CD4-positive, alpha-beta T cell treated with Interleukin-10 for 1 hour (primary cell): ENCODE measurements at regions not wholly inside any gene's neighbourhood (a gene's known extent, or its start where the extent isn't known, plus 50 kb on each side); places are given as distances from the start of the nearest gene placed in this dataset.

ENCODE experiments used
- DNase-seq: peaks from one replicate; pipeline ENCODE4 v3.0.0-alpha.2; 2020

DNA sequence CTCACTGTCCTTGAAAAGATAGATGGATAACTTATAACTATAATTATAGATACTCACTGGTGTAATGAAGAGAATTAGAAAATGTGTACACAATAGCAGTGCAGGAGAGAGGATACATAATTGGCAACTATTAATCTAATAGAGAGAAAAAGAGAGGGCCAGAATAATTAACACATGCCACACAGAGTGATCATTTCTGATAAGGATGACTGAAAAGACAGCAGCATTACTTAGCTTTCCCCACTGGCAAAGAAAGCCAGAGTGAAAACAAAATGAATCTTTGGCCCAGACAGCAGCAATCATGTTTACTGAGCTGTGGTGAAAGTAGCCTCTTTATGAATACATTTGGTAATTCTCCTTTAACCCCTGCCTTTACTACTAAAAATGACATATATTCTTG, 493.3 kb upstream of the ROBO1 start:
- DNase-seq, result no peak

DNA sequence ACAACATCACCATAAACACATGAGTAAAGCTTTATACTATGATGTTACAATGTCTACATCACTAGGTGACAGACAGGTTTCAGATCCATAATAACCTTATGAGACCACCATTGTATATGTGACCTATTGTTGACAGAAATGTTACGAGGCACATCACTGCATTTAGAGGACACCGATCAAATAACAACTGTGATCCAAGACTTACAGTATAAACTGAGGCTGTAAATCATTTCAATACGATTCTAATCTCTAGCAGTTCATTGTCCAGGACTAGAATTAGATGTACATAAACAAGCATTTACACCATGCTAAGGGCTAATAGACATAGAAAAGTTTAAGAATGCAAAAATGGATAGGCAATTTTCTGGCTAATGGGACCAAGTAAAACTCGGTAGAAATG, 491.9 kb upstream of the ROBO1 start:
- DNase-seq, result no peak

DNA sequence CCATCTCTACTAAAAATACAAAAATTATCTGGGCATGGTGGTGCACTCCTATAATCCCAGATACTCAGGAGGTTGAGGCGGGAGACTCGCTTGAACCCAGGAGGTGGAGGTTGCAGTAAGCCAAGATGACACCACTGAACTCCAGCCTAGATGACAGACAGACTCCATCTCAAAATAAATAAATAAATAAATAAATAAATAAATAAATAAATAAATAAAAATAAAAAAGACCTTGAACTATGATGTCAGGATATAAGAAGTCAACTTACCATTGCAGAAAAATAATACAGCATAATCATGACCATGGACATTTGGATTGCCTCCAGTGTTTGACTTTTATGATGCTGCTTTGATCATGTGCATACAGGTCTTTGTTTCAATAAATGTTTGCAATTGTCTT, 484.3 kb upstream of the ROBO1 start:
- DNase-seq, result no peak

DNA sequence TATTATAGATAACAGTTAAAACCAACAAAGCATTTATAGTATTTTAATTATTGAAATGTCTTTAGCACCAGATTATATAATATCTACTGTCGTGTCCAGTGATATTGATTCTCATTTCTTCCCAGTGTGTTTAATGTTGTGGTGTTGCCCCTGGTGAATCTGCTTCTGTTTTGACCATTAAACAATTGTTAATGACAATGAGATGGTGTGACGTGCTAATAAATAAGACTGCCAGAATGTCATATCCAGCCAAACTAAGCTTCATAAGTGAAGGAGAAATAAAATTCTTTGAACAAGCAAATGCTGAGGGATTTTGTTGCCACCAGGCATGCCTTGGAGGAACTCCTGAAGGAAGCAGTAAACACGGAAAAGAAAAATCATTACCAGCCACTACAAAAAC, 480.0 kb upstream of the ROBO1 start:
- no peak for DNase-seq

DNA sequence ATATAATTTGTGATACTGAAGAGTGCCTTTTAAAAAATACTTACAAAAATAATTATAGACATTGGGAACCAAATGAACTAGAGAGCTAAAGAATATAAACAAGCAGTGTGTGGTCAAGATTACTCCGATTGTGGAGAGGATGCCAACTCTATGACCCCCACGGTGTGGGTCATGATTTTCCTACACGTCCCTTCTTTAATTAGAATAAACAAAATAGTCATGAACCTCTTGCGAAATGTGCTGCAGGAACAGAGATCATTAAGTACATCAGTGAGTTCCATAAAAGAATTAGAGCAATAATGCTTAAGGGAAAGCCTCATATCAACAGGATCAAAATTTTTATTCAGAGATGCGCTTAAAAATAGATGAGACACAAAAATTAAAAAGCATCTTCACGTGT, 476.6 kb upstream of the ROBO1 start:
- no peak for DNase-seq

DNA sequence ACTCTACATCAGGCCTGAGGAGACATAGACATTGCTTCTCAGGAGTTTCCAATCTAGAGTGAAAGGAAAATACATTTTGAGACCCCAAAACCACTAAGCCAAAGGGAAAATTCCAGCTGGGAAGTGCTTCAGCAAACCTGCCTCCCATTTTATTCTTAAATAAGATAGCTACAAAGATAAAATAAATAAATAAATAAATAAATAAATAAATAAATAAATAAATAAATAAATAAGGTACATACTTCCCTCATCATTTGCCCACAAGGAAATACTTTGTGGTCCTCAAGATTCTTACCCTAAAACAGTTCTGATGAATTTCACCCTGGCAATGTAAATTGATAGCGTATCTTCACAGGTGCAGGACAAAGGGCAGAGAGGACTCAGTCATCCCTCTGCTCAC, 474.0 kb upstream of the ROBO1 start:
- no peak for DNase-seq

DNA sequence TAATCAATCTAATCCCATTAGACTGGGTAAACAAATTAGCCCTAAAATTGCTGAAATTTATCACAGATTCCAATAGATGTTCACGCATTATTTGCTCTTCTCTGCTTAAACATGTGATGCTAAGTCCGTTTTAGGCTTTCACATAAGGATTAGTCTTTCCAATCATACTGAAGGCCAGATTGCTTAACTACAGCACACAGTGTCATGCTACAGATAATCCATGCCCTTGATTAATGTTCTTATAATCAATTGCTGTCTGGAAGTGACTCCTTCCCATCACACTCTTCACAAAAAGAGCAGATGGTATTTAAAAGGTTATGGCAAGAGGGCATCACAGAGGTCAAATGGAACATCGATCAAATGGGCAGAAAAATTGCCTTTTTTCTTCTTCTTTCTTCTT, 471.5 kb upstream of the ROBO1 start:
- DNase-seq, result no peak

DNA sequence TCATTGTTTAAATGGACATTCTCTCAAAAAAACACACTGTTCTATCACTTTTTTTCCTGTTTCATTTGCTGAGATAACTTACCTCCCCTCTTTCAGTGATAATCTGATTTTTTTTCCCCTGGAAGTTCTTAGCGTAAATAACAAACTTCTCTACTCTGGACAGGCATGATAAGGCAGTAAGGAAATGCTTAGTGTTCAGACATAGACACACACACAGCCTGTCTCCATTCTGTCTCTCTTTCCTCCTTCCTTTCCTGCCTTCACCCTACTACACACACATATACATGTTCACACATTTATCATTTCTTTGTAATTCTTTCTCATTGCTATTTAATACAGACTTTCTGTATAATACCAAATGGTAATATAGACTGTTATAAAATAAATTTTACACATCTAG, 470.8 kb upstream of the ROBO1 start:
- no peak for DNase-seq

DNA sequence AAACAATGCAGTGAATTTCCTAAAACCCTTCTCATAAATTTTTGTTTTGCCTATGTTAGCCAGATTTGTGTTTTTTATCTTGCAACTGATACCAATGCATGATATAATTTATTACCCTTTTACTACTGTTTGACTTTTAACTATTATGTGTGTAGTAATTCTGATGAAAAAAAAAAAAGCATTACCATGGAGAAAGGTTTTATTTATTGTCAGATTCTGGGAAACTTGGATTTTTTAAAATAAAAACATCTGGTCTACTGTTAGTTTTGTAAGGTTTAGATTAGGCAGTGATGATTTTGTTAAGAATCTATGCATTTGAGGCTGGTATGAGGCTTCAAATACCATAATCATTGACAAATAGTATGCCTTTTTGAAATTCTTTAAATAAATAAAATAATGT, 470.4 kb upstream of the ROBO1 start:
- DNase-seq, result no peak

DNA sequence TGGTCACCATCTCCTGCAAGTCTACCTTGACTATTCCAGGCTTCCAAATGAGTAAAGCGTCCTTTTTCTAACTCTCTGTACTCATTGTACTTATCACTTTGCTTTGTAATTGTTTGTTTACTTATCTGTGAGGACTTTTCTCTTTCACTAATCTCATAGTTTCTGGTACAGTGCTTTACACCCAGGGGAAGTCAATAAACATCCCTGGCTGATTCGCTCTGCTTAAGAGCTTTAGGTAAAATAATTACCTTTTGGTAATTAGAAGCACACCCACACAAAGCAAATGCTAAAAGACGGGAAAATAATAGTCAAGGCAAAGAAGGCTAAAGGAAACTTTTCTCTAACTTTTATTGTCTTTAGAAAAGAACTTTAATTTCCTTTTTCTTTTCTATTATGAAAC, 466.9 kb upstream of the ROBO1 start:
- no peak for DNase-seq

DNA sequence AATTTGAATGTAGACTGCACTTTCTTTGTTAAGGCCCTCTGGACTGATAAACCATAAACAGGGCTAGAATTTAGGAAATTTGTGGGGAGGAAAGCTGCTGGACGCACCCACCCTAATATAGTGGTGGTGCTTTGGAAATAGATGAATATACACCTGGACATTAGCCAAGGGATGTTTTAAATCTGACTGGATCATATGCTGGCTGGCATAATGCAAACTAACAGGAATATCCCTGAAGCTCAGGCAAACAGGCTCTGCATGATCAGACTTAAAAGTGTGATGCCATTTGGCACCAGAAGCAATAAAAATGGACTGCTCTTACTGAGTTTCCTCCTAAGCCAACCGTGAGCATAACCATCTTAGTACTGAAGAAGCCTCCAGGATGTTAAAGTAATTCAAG, 465.8 kb upstream of the ROBO1 start:
- no peak for DNase-seq

DNA sequence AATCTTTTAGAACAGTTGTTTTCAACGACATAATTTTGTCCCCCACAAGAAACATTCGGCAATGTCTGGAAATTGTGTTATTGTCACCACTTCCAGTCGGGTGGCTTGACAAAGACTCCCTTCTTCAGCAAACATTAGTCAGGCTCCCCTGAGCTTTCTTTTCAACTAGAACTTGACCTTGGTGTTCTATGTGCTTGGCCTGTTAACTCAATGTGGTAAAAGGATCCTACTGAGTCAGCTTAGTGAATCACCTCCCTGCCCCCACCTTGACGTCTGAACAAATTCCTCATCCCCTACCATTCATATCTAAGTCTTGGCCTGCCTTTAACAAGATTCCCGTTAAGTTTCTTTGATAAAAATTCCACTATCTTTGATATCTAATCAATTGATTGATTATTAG, 465.0 kb upstream of the ROBO1 start:
- DNase-seq, result no peak

DNA sequence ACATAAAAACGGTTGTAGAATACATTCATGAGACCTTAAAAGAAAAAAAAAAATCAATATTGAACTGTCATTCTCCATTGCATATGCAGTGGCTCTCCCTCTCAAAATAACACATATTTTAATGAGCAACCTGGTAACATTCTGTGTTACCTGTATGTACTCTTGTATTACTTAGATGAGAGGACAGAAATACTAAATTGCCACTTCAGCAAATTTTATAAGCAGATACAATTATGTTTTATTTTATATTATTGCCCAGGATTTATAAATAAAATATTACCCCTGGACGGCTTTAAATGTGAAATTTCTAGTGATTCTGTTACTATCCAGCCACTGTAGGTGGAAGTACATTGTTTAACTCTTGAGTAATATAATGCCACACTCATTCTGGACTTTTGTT, 463.2 kb upstream of the ROBO1 start:
- no peak for DNase-seq

DNA sequence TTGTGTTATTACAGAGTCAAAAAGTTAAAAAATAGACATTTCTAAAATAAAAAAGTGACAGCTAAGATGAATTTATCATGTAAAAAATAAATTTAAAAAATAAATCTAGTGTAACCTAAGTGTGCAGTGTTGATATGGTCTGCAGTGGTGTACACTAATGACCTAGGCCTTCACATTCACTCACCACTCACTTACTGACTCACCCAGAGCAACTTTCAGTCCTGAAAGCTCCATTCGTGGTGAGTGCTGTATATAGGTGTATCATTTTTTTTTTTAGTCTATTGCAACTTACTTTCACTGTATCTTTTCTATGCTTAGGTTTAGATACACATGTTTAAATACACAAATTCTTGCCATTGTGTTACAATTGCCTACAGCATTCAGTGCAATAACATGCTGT, 459.4 kb upstream of the ROBO1 start:
- DNase-seq, result no peak

DNA sequence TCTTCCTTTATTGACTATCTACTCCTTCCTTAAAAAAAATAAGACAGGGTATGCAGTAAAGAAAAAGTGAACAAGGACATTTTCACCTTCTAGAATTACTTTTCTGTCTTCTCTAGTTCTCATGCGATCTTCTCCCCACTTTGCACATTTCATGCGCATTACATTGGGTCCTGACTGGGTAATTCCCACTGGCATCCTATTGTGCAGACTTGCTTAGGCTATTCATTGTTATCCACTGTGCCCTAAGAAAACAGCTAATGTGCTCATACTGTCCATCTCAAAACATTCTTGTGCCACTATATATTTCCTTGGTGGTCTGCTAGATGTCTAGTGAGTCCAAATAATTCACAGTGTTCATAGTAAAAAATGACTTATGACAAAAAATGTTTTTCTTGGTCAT, 447.4 kb upstream of the ROBO1 start:
- DNase-seq, result no peak

DNA sequence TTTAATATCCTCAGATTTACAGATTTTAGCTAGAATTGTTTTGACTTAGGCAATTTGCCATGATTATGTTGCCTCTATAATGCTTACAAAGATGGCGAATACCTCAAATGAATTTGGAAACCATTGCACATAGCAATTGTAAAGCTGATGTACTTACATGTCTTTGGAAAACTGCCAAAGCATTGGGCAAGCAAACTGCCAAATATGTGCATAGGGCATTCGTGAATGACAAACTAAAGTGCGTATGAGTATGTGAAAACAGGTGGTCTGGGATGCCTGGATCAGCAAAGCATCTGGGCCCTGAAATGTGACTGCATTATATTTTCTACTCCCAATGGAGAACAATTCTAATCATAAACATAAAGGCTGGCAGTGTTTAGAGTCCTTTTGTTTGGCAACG, 445.3 kb upstream of the ROBO1 start:
- DNase-seq, result no peak

DNA sequence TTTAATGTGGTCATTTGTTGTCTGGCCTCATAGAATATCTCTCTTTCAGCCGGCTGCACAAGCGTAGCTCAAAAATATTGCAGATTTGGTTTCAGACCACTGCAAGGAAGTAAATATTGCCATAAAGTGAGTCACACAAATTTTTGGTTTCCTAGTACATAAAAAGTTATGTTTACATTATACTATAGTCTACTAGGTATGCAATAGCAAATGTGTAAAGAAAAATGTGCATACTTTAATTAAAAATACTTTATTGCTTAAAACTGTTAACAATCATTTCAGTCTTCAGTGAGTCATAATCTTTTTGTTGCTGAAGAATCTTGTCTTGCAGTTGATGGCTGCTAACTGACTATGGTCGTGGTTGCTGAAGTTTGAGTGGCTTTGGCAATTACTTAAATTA, 425.1 kb upstream of the ROBO1 start:
- DNase-seq, result no peak

DNA sequence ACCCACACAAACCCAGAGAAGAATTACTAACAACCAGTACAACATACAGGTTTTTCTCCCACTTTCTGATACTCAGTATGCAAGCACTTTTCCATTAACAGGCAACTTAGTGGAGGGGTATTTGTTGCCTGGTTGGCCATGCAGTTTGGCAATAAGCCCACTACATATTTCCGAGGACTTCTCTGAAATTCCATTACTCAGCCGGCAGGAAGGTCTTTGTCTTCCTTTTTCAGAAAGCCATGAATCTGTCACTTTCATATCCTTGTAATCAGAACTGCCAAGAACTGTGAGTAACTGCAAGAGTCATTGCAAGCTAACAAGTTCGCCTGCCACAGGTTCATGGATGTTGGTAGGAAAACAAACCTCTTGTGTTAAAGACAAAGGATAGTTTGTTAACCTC, 422.3 kb upstream of the ROBO1 start:
- DNase-seq, result no peak

DNA sequence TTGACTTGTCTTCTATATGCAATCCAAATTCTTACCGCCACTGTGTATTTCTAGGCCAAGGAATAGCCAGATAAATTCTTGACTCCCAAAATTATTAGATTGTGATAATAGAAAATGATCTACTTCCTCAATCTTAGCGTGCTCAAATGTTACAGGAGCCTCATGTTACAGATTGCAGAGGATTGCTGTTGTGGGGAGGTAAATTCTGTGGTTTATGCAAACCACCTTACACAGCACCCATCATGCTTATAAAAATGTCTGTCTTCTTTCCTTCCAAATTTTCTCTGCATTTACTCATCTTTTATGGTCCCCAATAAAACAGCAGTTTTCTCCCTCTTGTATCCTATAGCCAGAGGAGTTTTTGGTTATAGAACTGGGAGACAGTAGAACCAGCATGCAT, 420.2 kb upstream of the ROBO1 start:
- no peak for DNase-seq

DNA sequence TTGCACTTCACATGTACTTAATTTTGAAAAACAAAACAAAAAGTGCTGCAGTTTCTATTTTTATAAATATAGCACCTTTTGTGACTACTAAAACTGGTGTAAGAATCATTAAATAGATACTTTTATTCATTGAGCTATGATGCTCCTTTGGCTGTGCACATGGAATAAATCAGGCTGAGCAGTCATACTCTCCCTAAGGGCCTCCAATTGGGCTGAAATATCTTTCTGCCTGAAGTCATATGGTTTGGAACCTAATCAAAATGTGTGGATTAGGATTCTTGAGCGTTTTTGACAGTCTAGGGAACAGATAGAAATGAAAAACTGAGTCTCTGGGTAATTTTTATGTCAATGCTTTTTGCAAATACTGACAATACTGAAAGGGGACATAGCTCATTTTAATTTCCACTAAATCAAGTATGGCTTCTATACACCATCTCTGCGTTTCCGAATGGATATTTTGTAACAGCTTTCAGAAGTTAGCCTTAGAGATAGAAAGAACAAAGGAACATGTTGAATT, 392.2 kb upstream of the ROBO1 start:
- no peak for DNase-seq

DNA sequence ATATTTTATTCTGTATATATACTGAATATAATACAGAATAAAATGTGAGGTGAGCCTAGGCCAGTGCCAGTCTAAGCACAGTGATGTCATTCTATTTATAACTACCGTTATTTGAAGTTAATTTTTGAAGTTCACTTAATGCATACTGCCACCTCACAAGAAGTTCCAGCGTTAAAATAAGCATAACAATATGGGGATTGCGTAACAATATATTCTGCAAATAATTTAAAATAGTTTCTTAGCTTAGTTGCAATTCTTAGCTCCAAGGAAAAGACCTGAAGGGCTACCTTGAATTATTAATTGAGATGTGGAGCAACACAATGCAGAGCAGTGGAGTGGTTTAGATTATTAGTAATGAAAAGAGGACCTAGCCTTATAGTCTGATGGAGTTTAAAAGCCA, 390.5 kb upstream of the ROBO1 start:
- DNase-seq, result no peak

DNA sequence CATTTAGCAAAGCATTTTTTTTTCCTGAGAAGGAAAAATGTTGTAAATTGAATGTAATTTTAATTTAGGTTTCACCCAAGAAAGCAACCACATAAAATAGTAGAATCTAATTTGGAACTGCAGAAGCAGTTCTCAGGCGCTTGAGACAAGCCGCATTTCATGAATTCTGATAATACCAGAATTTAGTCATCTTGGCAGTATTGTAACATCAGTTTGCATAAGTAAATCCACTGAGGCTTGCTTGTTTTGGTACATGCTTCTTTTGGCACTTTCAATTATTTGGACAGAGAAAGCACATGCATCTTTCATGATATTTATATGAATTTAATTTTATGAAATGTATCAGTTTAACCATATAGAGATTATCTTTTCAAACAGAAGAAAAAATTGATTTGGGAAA, 389.7 kb upstream of the ROBO1 start:
- no peak for DNase-seq

DNA sequence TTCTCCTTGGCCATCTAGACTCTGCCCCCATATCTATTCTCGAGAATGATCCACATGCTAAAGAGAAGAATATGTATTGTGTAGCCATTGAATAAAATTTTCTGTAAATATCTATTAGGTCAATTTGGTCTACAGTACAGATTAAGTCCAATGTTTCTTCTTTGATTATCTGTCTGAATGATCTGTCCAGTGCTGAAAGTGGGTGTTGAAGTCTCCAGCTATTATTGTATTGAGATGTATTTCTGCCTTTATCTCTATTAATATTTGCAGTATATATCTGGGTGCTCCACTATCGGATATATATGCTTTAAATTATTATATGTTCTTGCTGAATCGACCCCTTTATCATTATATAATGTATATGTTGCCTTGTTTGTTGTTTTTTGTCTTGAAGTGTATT, 384.9 kb upstream of the ROBO1 start:
- no peak for DNase-seq

DNA sequence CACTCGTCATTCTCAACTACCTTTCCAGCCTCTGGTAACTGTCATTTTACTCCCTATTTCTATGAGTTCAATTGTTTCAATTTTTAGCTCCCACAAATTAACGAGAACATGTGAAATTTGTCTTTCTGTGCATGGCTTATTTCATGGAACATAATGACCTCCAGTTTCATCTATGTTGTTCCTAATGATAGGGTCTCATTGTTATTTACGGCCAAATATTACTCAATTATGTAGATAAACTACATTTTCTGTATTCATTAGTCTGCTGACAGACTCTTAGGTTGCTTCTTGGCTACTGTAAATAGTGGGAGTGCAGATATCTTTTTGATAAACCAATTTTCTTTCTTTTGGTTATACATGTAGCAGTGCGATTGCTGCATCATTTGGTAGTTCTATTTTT, 374.9 kb upstream of the ROBO1 start:
- no peak for DNase-seq

DNA sequence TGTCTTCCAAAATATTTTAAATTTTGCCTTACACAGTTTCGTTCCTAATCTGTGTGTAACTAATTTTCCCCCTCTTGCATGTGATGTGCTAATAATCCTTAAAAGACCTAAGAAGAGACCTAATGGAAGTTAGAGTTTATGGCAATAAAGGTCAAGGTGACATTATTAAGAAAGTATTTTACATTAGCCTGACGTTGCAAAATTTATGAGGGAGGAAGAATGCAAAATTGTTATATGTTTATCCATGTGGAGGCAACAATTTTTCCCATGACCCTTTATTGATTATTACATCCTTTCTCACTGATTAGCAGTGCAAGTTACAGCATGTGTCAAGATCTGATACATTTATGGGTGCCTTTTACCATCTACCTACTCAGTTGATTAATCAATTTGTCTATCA, 373.8 kb upstream of the ROBO1 start:
- DNase-seq, result no peak

DNA sequence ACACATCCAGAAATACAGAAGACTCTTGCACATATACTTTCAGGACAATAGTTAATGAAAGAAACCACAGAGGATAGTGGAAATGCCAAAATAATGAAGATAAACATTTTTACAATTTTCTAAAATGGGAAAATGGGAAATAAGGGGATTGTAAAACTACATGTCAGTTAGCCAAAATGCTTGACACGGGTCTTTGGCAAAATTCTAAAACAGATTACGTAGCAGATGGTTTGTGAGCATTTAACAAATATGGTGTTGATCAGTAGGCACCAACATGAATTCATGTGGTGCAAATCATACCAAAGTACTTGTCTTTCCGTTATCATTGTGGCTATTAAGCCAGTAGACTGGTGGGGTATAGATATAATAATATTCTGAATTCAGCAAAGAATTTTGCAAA, 348.5 kb upstream of the ROBO1 start:
- DNase-seq, result no peak
